Immature natural killer cell (primary cell): ENCODE measurements at regions not wholly inside any gene's neighbourhood (a gene's known extent, or its start where the extent isn't known, plus 50 kb on each side); places are given as distances from the start of the nearest gene placed in this dataset.
"Not testable (repeated sequence)": the region's sequence is repeated elsewhere in the genome, so short reads cannot be mapped to it uniquely, and the experiment has no call there.

Experiments
- DNase-seq, 3 donors: peaks; one replicate each; pipeline ENCODE4 v3.0.0; 2022; ENCODE audit warnings: mixed read lengths in 1 of 3
- H3K27ac Mint-ChIP-seq, 6 donors: one replicate each; pipeline ENCODE4 v1.8.0; 2020; ENCODE audit warnings: mixed read lengths in 6 of 6, mild to moderate bottlenecking in 5 of 6, inconsistent platforms in 4 of 6, moderate library complexity in 3 of 6
- H3K27me3 Mint-ChIP-seq, 3 donors: one replicate each; pipeline ENCODE4 v1.8.0; 2020 to 2021; ENCODE audit warnings: low read depth in 3 of 3, mild to moderate bottlenecking in 3 of 3, mixed read lengths in 3 of 3, moderate library complexity in 3 of 3, inconsistent platforms in 1 of 3
- H3K36me3 Mint-ChIP-seq, 3 donors: one replicate each; pipeline ENCODE4 v1.8.0; 2020; ENCODE audit warnings: mixed read lengths in 3 of 3, inconsistent platforms in 2 of 3, mild to moderate bottlenecking in 2 of 3
- H3K4me1 Mint-ChIP-seq, 2 donors: one replicate each; pipeline ENCODE4 v1.8.0; 2020; ENCODE audit warnings: inconsistent platforms in 2 of 2, mild to moderate bottlenecking in 2 of 2, mixed read lengths in 2 of 2, moderate library complexity in 1 of 2
- H3K4me3 Mint-ChIP-seq, 5 donors: one replicate each; pipeline ENCODE4 v1.8.0; 2020; ENCODE audit warnings: mild to moderate bottlenecking in 5 of 5, mixed read lengths in 5 of 5, inconsistent platforms in 3 of 5, moderate library complexity in 3 of 5
- H3K9me3 Mint-ChIP-seq, 6 donors: one replicate each; pipeline ENCODE4 v1.8.0; 2020; ENCODE audit warnings: mild to moderate bottlenecking in 6 of 6, mixed read lengths in 6 of 6, inconsistent platforms in 4 of 6, moderate library complexity in 3 of 6

DNA sequence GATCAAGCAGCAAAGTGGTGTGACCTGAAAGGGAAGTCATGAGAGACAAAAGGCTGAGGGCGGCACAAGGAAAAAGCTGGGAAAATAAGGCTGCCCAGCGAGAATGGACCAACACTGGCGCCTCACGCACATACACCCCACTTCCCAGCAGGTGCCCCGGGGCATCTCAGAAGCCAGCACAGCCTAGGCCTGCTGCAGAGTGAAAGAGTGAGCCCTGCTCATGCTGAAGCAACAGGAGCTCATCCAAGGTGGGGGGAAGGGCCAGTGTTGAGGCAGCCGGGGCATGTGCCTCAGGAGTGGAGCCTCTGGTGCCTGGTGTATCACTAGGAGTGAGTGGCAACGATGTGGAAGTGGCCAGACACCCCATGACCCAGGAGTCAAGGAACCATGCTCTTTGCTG, 158.8 kb downstream of the SPATA31A6 start:
- H3K27ac Mint-ChIP-seq, H3K4me1 Mint-ChIP-seq, DNase-seq, H3K27me3 Mint-ChIP-seq, H3K4me3 Mint-ChIP-seq, H3K36me3 Mint-ChIP-seq, H3K9me3 Mint-ChIP-seq: not testable (repeated sequence)

DNA sequence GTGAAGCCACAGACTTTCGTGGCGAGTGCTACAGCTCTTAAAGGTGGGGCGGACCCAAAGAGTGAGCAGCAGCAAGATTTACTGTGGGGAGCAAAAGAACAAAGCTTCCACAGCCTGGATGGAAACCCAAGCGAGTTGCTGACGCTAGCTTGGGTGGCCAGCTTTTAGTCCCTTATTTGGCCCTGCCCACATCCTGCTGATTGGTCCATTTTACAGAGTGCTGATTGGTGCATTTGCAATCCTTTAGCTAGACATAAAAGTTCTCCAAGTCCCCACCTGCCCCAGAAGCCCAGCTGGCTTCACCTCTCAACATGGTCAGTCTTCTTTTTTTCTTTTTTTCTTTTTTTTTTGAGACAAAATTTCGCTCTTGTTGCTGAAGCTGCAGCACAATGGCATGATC, 161.0 kb downstream of the SPATA31A6 start:
- not testable (repeated sequence) for H3K9me3 Mint-ChIP-seq, H3K27ac Mint-ChIP-seq, DNase-seq

DNA sequence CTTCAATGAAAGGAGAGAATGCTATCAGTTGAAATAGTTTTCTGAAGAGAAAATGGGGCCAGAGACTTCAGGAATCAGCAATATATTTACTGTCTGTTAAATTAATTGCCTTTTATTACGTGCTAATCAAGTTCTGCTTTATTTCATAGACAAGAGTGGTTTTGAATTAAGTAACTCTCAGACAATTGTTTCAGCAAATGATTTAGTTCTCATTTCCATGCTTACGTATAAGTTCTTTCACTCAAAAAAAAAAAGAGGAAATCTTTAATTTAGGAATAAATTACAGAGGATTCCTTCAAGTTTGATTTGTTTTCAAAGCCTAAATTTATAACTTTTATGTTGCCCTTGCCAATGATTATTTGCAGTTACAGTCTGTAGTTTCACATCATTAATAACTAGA, 163.5 kb downstream of the SPATA31A6 start:
- H3K4me3 Mint-ChIP-seq, DNase-seq, H3K4me1 Mint-ChIP-seq, H3K27me3 Mint-ChIP-seq, H3K27ac Mint-ChIP-seq, H3K9me3 Mint-ChIP-seq, H3K36me3 Mint-ChIP-seq: not testable (repeated sequence)

More for the DNA sequence above, 161.0 kb downstream of the SPATA31A6 start:
- not testable (repeated sequence) for H3K36me3 Mint-ChIP-seq, H3K27me3 Mint-ChIP-seq, H3K4me1 Mint-ChIP-seq, H3K4me3 Mint-ChIP-seq

DNA sequence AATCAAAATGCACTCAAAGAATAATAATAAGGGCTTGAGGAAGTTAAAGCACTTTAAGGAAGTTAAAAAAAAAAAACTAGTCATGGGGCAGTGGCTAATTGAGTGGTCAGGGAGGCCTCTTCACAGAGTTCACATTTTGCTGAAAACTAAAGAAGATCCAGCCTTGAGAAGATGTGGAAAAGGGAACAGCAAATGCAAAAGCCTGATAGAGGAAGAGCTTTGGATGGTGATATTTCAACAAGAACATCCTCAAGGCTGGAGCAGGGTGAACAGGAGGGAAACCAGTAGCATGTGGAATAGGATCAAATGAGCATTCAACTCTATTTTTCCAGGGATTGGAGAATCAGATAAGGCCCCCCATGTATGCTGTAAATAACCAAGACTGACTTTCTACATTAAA, 165.7 kb downstream of the SPATA31A6 start:
- H3K4me3 Mint-ChIP-seq, DNase-seq, H3K9me3 Mint-ChIP-seq, H3K4me1 Mint-ChIP-seq, H3K27me3 Mint-ChIP-seq, H3K36me3 Mint-ChIP-seq, H3K27ac Mint-ChIP-seq: not testable (repeated sequence)

- not testable (repeated sequence) for H3K36me3 Mint-ChIP-seq, H3K27ac Mint-ChIP-seq, H3K4me1 Mint-ChIP-seq, H3K27me3 Mint-ChIP-seq, H3K4me3 Mint-ChIP-seq, DNase-seq, H3K9me3 Mint-ChIP-seq
Observed at GRCh38 chr9:42350412-42350811, 167.0 kb downstream of the SPATA31A6 start.

GRCh38 chr9:42357604-42358373, 174.3 kb downstream of the SPATA31A6 start:
- H3K4me3 Mint-ChIP-seq = peak overlapping the region in 2 of 5 donors; percentile 16 to 26
- DNase-seq, H3K27me3 Mint-ChIP-seq, H3K27ac Mint-ChIP-seq, H3K9me3 Mint-ChIP-seq, H3K36me3 Mint-ChIP-seq, H3K4me1 Mint-ChIP-seq: not testable (repeated sequence)

DNA sequence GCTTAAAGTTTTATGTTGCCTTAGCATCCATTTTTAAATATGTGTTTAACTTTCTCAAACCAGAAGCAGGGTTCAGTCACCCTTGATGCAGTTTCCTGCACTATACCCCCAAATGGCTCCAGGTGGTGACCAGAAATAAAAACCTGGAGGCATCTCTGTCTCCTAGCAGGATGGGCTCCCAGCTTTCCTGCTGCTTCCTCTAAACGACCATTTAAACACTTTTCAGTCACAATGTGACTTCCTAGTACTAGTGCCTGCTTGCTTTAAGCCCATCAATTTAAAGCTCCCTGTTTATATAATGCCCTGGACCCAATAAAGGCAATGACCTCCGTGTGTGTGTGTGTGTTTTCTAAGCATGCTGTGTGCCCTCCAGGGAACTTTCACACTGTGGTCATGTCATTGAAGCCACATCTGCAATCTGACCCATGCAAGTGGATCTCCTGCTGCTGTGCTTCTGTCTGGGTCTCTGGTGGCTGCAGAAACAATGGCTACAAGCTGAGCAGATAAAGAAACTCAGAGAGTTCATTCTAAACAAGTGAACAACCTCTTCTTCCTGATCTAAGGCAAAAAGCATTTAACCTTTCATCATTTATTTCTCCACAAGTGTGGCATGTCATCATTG, 175.3 kb downstream of the SPATA31A6 start:
- DNase-seq, H3K9me3 Mint-ChIP-seq, H3K27ac Mint-ChIP-seq, H3K4me3 Mint-ChIP-seq, H3K27me3 Mint-ChIP-seq, H3K4me1 Mint-ChIP-seq, H3K36me3 Mint-ChIP-seq: not testable (repeated sequence)

GRCh38 chr9:42364410-42365243, 181.2 kb downstream of the SPATA31A6 start:
- peaks cover 0 to 12% (median 2%) of the 10 kb centered on the region in 6 donors for H3K9me3 Mint-ChIP-seq
- DNase-seq, H3K36me3 Mint-ChIP-seq, H3K27me3 Mint-ChIP-seq, H3K27ac Mint-ChIP-seq, H3K4me1 Mint-ChIP-seq, H3K4me3 Mint-ChIP-seq: not testable (repeated sequence)

- H3K36me3 Mint-ChIP-seq, DNase-seq, H3K27ac Mint-ChIP-seq, H3K4me1 Mint-ChIP-seq, H3K4me3 Mint-ChIP-seq, H3K27me3 Mint-ChIP-seq, H3K9me3 Mint-ChIP-seq: not testable (repeated sequence)
Observed at GRCh38 chr9:42365244-42365945, 181.9 kb downstream of the SPATA31A6 start.

DNA sequence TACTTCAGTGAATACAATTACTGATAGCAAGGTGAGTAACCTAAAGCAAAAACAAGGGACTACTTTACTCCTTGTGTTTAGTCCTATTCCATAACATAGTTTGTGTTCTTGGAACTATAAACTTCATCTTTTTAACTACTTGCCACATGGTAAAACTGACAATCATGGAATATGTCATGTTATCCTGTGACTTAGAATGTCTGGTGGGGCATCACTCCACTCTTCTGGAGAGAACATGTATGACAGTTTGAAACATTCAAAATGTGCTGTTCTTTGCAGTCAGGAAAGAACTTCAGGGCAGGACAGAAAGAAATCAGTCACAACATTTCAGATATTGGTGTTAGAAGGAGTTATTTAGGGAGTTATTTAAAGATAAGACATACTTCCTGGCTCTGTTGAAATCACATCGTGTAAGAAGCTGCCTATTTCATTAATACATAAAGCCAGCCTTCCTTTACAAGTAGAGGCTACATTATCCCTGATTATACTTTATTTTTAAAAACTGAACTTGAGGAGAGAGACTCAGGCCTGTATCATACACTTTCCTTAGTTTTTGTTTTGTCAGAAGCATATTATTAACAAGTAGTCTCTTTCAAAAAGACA, 184.9 kb downstream of the SPATA31A6 start:
- H3K9me3 Mint-ChIP-seq, H3K27ac Mint-ChIP-seq, H3K36me3 Mint-ChIP-seq, DNase-seq, H3K4me3 Mint-ChIP-seq, H3K27me3 Mint-ChIP-seq, H3K4me1 Mint-ChIP-seq: not testable (repeated sequence)

DNA sequence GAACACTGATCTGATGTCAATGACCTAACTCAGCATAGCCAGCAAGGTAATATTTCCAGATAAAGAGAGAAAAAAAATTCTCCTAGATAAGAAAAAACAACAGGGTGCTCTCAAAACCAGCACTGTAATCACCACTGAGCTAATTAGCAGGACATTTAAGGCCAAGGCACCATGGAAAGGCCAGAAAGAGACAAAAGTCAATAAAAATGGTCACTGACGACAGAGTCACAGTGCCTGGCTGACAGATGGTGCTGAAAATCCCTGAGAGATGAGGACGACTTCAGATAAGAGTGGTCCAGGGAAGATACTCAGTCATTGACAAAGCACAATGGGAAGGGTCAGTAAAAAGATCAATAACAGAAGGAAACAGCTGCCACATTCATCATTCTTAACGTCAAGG, 186.7 kb downstream of the SPATA31A6 start:
- H3K4me1 Mint-ChIP-seq, H3K9me3 Mint-ChIP-seq, DNase-seq, H3K4me3 Mint-ChIP-seq, H3K27me3 Mint-ChIP-seq, H3K36me3 Mint-ChIP-seq, H3K27ac Mint-ChIP-seq: not testable (repeated sequence)

GRCh38 chr9:42371417-42371816, 188.0 kb downstream of the SPATA31A6 start:
- H3K36me3 Mint-ChIP-seq, DNase-seq, H3K27ac Mint-ChIP-seq, H3K9me3 Mint-ChIP-seq, H3K4me3 Mint-ChIP-seq, H3K27me3 Mint-ChIP-seq, H3K4me1 Mint-ChIP-seq: not testable (repeated sequence)

DNA sequence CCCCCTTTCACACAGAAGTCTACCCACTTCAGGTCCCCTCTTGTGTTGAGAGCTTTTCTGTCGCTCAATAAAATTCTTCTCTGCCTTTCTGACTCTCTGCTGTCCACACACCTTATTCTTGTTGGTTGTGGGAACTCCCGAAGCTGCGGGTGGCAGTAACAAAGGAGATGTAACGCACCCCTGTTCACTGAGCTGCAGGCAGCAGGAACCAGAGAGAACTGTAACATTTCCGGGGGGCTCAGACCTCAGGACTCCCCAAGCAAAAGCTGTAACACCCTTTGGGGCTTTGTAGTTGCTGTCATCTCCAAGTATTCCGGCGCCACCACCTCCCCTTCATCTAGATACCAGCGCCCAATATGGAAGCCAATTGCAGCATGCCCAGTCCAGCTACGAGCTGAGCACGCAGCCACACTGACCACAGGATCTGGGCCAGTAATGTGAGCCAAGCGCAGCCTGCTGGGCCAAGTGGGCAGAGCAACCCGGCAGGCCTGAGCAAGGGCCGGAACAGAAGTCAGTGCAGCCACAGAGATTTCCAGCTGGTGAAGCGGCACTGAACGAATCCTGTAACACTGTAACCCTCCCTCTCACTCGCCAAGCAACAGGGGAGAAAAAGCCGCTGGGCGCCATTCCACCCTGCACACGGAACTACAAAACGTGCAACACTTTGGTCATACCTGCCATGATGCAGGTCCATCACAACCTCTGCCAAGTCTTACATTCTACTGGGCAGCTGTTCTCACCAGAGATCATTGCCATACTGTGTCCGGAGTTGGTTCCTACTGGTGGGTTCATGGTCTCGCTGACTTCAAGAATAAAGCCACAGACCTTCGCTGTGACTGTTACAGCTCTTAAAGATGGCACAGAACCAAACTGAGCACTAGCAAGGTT, 194.3 kb downstream of the SPATA31A6 start:
- not testable (repeated sequence) for H3K27ac Mint-ChIP-seq, H3K4me1 Mint-ChIP-seq, H3K36me3 Mint-ChIP-seq, DNase-seq, H3K27me3 Mint-ChIP-seq, H3K4me3 Mint-ChIP-seq
- H3K9me3 Mint-ChIP-seq = peaks cover 0 to 22% (median 8%) of the 10 kb centered on the region in 6 donors
